ENCODE measurements at regions not wholly inside any gene's neighbourhood (a gene's known extent, or its start where the extent isn't known, plus 50 kb on each side); places are given as distances from the start of the nearest gene placed in this dataset.
A peak's percentile ranks its signal among the peaks of the same experiment; 100 is the strongest.
"Not testable (repeated sequence)": the region's sequence is repeated elsewhere in the genome, so short reads cannot be mapped to it uniquely, and the experiment has no call there.

- Histone ChIP-seq H3K4me1 (no peaks in the 10 kb centered on the region), H3K36me3 (no peaks in the 10 kb centered on the region), H3K27ac (no peak overlapping the region), H3K9me3 (no peaks in the 10 kb centered on the region), H3K27me3 (no peaks in the 10 kb centered on the region), H3K4me3 (no peak overlapping the region)
- 85% methylated on average over 22 of the region's 22 CpGs for WGBS
- TF ChIP-seq POLR2A (IDR thresholded peaks at IDR 0.05), result no peak
- no peak for TF ChIP-seq POLR2AphosphoS5 (IDR thresholded peaks at IDR 0.05)
- TF ChIP-seq CTCF (IDR thresholded peaks at IDR 0.05), result no peak
- no peak for TF ChIP-seq EP300 (IDR thresholded peaks at IDR 0.05)
- peak; percentile 55 to 65 for DNase-seq (ENCODE audit: low spot score in 2 of 2)
Measured at GRCh38 chr2:239801404-239802184, 223.5 kb downstream of the NDUFA10 start.

GRCh38 chr2:239800785-239801386 is 224.3 kb downstream of the NDUFA10 start:
- TF ChIP-seq POLR2AphosphoS5 (IDR thresholded peaks at IDR 0.05) (no peak), EP300 (IDR thresholded peaks at IDR 0.05) (no peak), CTCF (IDR thresholded peaks at IDR 0.05) (no peak), POLR2A (IDR thresholded peaks at IDR 0.05) (no peak)
- no peak overlapping the region for H3K4me3 ChIP-seq
- peak in 1 of 2 donors; percentile 26 for DNase-seq (ENCODE audit: low spot score in 2 of 2)
- no peak overlapping the region for H3K27ac ChIP-seq
- H3K4me1 ChIP-seq, result no peaks in the 10 kb centered on the region
- H3K9me3 ChIP-seq, result no peaks in the 10 kb centered on the region
- H3K36me3 ChIP-seq, result no peaks in the 10 kb centered on the region
- H3K27me3 ChIP-seq, result no peaks in the 10 kb centered on the region
- WGBS, result 86% methylated on average over 22 of the region's 22 CpGs

- no peak for TF ChIP-seq POLR2AphosphoS5 (IDR thresholded peaks at IDR 0.05)
- TF ChIP-seq POLR2A (IDR thresholded peaks at IDR 0.05), result no peak
- no peak for TF ChIP-seq CTCF (IDR thresholded peaks at IDR 0.05)
- TF ChIP-seq EP300 (IDR thresholded peaks at IDR 0.05), result no peak
- H3K27ac ChIP-seq, result no peak overlapping the region
- no peak overlapping the region for H3K4me3 ChIP-seq
- no peaks in the 10 kb centered on the region for H3K36me3 ChIP-seq
- no peaks in the 10 kb centered on the region for H3K9me3 ChIP-seq
- DNase-seq (ENCODE audit: low spot score in 2 of 2), result no peak
- no peaks in the 10 kb centered on the region for H3K27me3 ChIP-seq
- H3K4me1 ChIP-seq, result peaks cover under 1% of the 10 kb centered on the region
Measured at GRCh38 chr2:239797316-239797715, 227.8 kb downstream of the NDUFA10 start.

- H3K9me3 ChIP-seq, H3K4me3 ChIP-seq, H3K4me1 ChIP-seq, H3K27ac ChIP-seq, H3K27me3 ChIP-seq, H3K36me3 ChIP-seq: not testable (repeated sequence)
- WGBS, result 96% methylated on average over 10 of the region's 17 CpGs
- DNase-seq (ENCODE audit: low spot score in 2 of 2), result peak; percentile 24 to 32
Measured at GRCh38 chr2:239795761-239796160, 229.4 kb downstream of the NDUFA10 start.

GRCh38 chr2:239793836-239794235 is 231.3 kb downstream of the NDUFA10 start:
- DNase-seq (ENCODE audit: low spot score in 2 of 2), result peak in 1 of 2 donors; percentile 47
- no peak overlapping the region for H3K4me3 ChIP-seq
- H3K4me1 ChIP-seq, result peaks cover 14% of the 10 kb centered on the region
- TF ChIP-seq EP300 (IDR thresholded peaks at IDR 0.05) (no peak), POLR2A (IDR thresholded peaks at IDR 0.05) (no peak), CTCF (IDR thresholded peaks at IDR 0.05) (no peak), POLR2AphosphoS5 (IDR thresholded peaks at IDR 0.05) (no peak)
- WGBS, result 87% methylated on average over 7 of the region's 7 CpGs
- H3K27me3 ChIP-seq, result no peaks in the 10 kb centered on the region
- H3K36me3 ChIP-seq, result no peaks in the 10 kb centered on the region
- no peak overlapping the region for H3K27ac ChIP-seq
- H3K9me3 ChIP-seq, result no peaks in the 10 kb centered on the region

Measured in suprapubic skin (tissue), 4 donors.